ENCODE measurements at regions not wholly inside any gene's neighbourhood (a gene's known extent, or its start where the extent isn't known, plus 50 kb on each side); places are given as distances from the start of the nearest gene placed in this dataset.
"Not testable (repeated sequence)": the region's sequence is repeated elsewhere in the genome, so short reads cannot be mapped to it uniquely, and the experiment has no call there.

DNA sequence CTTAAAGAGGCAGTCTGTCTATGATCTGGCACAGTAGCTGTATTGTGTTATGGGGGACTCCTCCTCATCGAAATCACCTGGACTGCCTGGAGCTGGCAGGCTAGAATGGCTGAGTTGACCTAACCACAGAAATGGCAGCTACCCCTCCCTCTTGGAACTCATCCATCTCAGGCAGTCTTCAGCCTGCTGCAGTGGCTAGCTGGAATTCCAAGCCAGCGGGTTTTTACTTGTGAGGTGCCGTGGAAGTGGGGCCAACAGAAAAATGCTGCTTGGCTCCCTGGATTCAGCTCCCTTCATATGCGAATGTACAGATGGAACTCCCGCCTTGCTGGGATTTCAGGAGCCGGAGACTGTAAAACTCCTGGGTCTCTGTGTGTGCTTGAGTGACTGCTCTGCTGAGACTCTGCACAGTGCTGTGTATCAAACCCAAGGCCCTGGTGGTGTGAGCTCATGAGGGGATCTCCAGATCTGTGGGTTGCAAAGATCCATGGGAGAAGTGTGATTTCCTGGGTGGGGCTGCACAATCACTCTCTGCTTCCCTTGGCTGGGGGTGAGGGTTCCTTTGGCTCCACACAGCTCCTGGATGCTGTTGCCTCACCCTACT is 316.9 kb downstream of the CTH start:
- no peaks in the 10 kb centered on the region for H3K27me3 ChIP-seq
- H3K36me3 ChIP-seq: no peaks in the 10 kb centered on the region
- no peak overlapping the region for H3K4me3 ChIP-seq
- H3K9ac ChIP-seq: no peak overlapping the region
- peaks cover 30% of the 10 kb centered on the region for H3K9me3 ChIP-seq
- no peak overlapping the region for H3K27ac ChIP-seq
- H3K4me2 ChIP-seq: no peak overlapping the region
- TF ChIP-seq Cebpa-rat (IDR thresholded peaks at IDR 0.05): no peak
- H3K4me1 ChIP-seq: no peaks in the 10 kb centered on the region
- H4K20me1 ChIP-seq: no peaks in the 10 kb centered on the region

DNA sequence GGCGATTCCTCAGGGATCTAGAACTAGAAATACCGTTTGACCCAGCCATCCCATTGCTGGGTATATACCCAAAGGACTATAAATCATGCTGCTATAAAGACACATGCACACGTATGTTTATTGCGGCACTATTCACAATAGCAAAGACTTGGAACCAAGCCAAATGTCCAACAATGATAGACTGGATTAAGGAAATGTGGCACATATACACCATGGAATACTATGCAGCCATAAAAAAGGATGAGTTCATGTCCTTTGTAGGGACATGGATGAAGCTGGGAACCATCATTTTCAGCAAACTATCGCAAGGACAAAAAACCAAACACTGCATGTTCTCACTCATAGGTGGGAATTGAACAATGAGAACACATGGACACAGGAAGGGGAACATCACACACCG is 311.1 kb downstream of the PTGER3 start:
- H3K4me2 ChIP-seq, H4K20me1 ChIP-seq, H3K9ac ChIP-seq, H3K4me1 ChIP-seq, H3K4me3 ChIP-seq, H3K27ac ChIP-seq, H3K36me3 ChIP-seq, H3K27me3 ChIP-seq, H3K9me3 ChIP-seq: not testable (repeated sequence)

GRCh38 chr1:70737125-70737524 is 310.5 kb downstream of the PTGER3 start:
- Histone ChIP-seq H3K4me1 (no peaks in the 10 kb centered on the region), H3K36me3 (no peaks in the 10 kb centered on the region), H3K4me3 (no peak overlapping the region), H3K27ac (no peak overlapping the region), H3K4me2 (no peak overlapping the region), H3K9me3 (peaks cover 4% of the 10 kb centered on the region; the same call in 1 of the 2 replicates), H3K27me3 (no peaks in the 10 kb centered on the region), H4K20me1 (no peaks in the 10 kb centered on the region), H3K9ac (no peak overlapping the region)
- no peak for TF ChIP-seq Cebpa-rat (IDR thresholded peaks at IDR 0.05)

GRCh38 chr1:70738624-70739023 is 309.0 kb downstream of the PTGER3 start:
- Histone ChIP-seq H3K9me3 (peaks cover 4% of the 10 kb centered on the region; the same call in 1 of the 2 replicates), H3K27me3 (no peaks in the 10 kb centered on the region), H3K4me2 (no peak overlapping the region), H3K4me1 (no peaks in the 10 kb centered on the region), H3K9ac (no peak overlapping the region), H3K36me3 (no peaks in the 10 kb centered on the region), H3K27ac (no peak overlapping the region), H4K20me1 (no peaks in the 10 kb centered on the region), H3K4me3 (no peak overlapping the region)
- TF ChIP-seq Cebpa-rat (IDR thresholded peaks at IDR 0.05): no peak

DNA sequence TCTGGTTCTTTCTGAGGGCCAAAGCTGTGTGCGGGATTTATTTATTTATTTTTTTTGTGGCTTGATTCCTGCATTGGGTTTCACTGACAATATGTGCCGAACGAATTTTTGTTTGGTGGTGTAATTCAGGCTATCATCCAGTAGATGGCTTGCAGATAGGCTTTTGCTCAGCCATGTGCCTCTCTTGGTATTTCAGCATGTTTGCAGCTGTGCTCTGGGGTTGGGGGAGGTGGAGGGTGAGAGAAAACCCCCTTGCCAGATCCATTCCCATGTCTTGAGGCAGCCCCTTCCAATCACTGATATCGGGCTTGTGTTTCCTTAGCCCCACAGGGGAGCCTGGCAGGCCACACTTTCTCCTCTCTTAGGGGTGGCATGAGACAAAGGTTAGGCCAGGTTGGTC is 302.4 kb downstream of the PTGER3 start:
- no peaks in the 10 kb centered on the region for H3K36me3 ChIP-seq
- no peaks in the 10 kb centered on the region for H3K27me3 ChIP-seq
- H4K20me1 ChIP-seq: no peaks in the 10 kb centered on the region
- no peaks in the 10 kb centered on the region for H3K4me1 ChIP-seq
- H3K4me3 ChIP-seq: no peak overlapping the region
- H3K4me2 ChIP-seq: no peak overlapping the region
- peaks cover 33% of the 10 kb centered on the region for H3K9me3 ChIP-seq
- TF ChIP-seq Cebpa-rat (IDR thresholded peaks at IDR 0.05): no peak
- no peak overlapping the region for H3K27ac ChIP-seq
- no peak overlapping the region for H3K9ac ChIP-seq

GRCh38 chr1:70746062-70746461 is 301.6 kb downstream of the PTGER3 start:
- H3K27me3 ChIP-seq, H3K9ac ChIP-seq, H4K20me1 ChIP-seq, H3K4me3 ChIP-seq, H3K27ac ChIP-seq, H3K4me1 ChIP-seq, H3K4me2 ChIP-seq, H3K36me3 ChIP-seq: not testable (repeated sequence)
- H3K9me3 ChIP-seq: peaks cover 31% of the 10 kb centered on the region

GRCh38 chr1:70747123-70747522 is 300.5 kb downstream of the PTGER3 start:
- H3K9ac ChIP-seq, H3K27ac ChIP-seq, H3K27me3 ChIP-seq, H3K36me3 ChIP-seq, H3K4me1 ChIP-seq, H4K20me1 ChIP-seq, H3K4me3 ChIP-seq, H3K4me2 ChIP-seq: not testable (repeated sequence)
- peaks cover 28% of the 10 kb centered on the region for H3K9me3 ChIP-seq

DNA sequence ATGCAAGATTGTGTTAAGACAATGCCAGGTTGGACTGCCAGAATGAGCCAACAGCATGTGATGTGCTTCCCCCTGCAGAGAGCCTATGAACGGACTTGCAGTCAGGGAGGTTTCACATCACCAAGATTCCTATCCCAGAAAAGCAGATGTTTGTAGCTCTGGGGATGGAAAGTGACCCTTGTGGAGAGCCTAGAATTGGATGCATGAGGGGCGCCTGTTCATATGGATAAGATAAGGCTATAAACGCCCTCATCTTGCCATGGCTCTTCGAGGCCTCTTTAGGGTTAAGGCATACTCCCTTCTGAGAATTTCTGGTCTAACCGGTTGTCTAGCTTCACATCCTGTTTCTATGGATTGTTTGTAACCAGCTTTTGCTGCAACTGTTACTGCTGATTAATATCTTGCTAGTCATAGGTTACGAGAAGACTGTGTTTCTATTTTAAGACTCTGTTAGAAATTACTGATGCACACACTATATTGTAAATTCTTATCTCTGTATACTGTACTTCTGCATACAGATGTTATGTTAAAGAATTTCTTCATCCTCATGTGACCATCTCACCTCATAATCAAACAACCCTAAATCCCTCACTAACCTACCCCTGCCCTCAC is 295.8 kb downstream of the PTGER3 start:
- H3K27me3 ChIP-seq, H3K36me3 ChIP-seq, H3K9ac ChIP-seq, H3K27ac ChIP-seq, H3K9me3 ChIP-seq, H4K20me1 ChIP-seq, H3K4me1 ChIP-seq, H3K4me3 ChIP-seq, H3K4me2 ChIP-seq: not testable (repeated sequence)

DNA sequence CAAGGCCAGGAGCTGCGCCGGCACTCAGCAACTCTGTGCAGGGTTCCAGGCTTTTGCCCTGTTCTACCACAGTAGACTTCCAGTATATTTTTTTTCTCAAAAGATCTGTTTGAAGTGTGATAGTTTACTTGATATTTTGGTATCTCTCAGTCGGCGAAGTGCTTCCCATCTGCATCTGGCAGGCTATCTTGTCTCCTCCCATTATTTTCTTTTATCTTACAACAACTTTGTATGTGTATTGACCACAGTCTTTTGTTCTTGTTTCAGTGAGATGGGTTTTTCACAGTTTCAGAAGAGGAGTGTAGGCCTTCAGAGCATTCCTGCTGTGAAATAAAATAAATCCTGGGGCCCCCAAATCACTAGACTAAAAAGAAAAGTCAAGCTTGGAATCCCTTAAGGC is 292.9 kb downstream of the PTGER3 start:
- H3K4me2 ChIP-seq: no peak overlapping the region
- H3K4me3 ChIP-seq: no peak overlapping the region
- no peaks in the 10 kb centered on the region for H4K20me1 ChIP-seq
- no peaks in the 10 kb centered on the region for H3K27me3 ChIP-seq
- no peak overlapping the region for H3K9ac ChIP-seq
- no peaks in the 10 kb centered on the region for H3K4me1 ChIP-seq
- no peak overlapping the region for H3K27ac ChIP-seq
- no peaks in the 10 kb centered on the region for H3K9me3 ChIP-seq
- no peaks in the 10 kb centered on the region for H3K36me3 ChIP-seq
- TF ChIP-seq Cebpa-rat (IDR thresholded peaks at IDR 0.05): no peak

DNA sequence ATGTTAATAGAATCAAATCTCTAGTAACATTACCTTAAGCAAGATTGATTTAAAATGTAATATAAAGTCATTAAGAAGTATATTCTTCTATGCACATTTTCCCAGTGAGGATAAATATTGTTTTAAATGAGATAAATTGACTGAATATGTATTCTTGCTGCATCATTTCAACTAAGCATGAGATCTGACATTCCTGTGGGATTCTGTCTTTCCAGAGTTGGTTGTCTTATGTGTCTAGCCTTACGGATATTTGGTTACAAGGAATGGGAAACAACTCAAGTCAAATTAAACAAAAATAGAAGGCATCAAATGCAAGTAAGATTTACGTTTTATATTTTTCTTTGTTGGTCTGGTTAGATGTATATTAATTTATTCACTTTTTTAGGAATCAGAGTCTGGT is 287.5 kb downstream of the PTGER3 start:
- Histone ChIP-seq H3K9ac (no peak overlapping the region), H3K4me1 (no peaks in the 10 kb centered on the region), H3K27ac (no peak overlapping the region), H3K36me3 (no peaks in the 10 kb centered on the region), H3K27me3 (no peaks in the 10 kb centered on the region), H3K9me3 (no peaks in the 10 kb centered on the region), H4K20me1 (no peaks in the 10 kb centered on the region), H3K4me3 (no peak overlapping the region), H3K4me2 (no peak overlapping the region)
- no peak for TF ChIP-seq Cebpa-rat (IDR thresholded peaks at IDR 0.05)

GRCh38 chr1:70762386-70762785 is 285.2 kb downstream of the PTGER3 start:
- Histone ChIP-seq H3K27me3 (no peaks in the 10 kb centered on the region), H3K4me1 (no peaks in the 10 kb centered on the region), H3K27ac (no peak overlapping the region), H3K4me3 (no peak overlapping the region), H4K20me1 (no peaks in the 10 kb centered on the region), H3K36me3 (no peaks in the 10 kb centered on the region), H3K4me2 (no peak overlapping the region), H3K9me3 (no peaks in the 10 kb centered on the region), H3K9ac (no peak overlapping the region)
- TF ChIP-seq Cebpa-rat (IDR thresholded peaks at IDR 0.05): no peak

Data from BLaER1 (cell line).